BJ (cell line): ENCODE measurements at regions not wholly inside any gene's neighbourhood (a gene's known extent, or its start where the extent isn't known, plus 50 kb on each side); places are given as distances from the start of the nearest gene placed in this dataset.

Source experiments
- CTCF ChIA-PET: fragments of 350-600 bp; formaldehyde crosslinking; extraction: SDS; loops from one replicate; lab custom pipeline; 2021; ENCODE audit warnings: antibody characterized with exemption, inconsistent platforms; lab: Yijun Ruan, JAX
- POLR2A ChIA-PET: fragments of 300-600 bp; sonication (Branson Sonifier 250); formaldehyde crosslinking; extraction: SDS; loops from one replicate; lab custom pipeline; 2021; ENCODE audit warnings: antibody characterized with exemption; lab: Charles Lee
- DNase-seq: peaks from one replicate; pipeline ENCODE4 v3.0.0-alpha.2; 2011; ENCODE audit warnings: low read depth
- H3K27me3 ChIP-seq: 2 replicates; pipeline ENCODE4 v1.6.0; 2011; ENCODE audit warnings: low read length; ENCODE audit not compliant: control insufficient read depth, insufficient read depth
- H3K36me3 ChIP-seq: 2 replicates; pipeline ENCODE4 v1.5.1; 2011; ENCODE audit warnings: low read length; ENCODE audit not compliant: control insufficient read depth, insufficient read depth
- H3K4me3 ChIP-seq: 2 replicates; pipeline ENCODE4 v1.5.1; 2011; ENCODE audit warnings: low read depth, mild to moderate bottlenecking, control low read depth, low read length
- TF ChIP-seq, protein P1 (sequence below): IDR thresholded peaks from 2 replicates; pipeline ENCODE4 v1.5.1; 2011; ENCODE audit warnings: low read depth, mild to moderate bottlenecking, control low read depth, inconsistent platforms, low read length, moderate library complexity; ENCODE audit not compliant: insufficient read depth

- TF ChIP-seq, protein P1, sequence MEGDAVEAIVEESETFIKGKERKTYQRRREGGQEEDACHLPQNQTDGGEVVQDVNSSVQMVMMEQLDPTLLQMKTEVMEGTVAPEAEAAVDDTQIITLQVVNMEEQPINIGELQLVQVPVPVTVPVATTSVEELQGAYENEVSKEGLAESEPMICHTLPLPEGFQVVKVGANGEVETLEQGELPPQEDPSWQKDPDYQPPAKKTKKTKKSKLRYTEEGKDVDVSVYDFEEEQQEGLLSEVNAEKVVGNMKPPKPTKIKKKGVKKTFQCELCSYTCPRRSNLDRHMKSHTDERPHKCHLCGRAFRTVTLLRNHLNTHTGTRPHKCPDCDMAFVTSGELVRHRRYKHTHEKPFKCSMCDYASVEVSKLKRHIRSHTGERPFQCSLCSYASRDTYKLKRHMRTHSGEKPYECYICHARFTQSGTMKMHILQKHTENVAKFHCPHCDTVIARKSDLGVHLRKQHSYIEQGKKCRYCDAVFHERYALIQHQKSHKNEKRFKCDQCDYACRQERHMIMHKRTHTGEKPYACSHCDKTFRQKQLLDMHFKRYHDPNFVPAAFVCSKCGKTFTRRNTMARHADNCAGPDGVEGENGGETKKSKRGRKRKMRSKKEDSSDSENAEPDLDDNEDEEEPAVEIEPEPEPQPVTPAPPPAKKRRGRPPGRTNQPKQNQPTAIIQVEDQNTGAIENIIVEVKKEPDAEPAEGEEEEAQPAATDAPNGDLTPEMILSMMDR, result no peak
- Histone ChIP-seq H3K36me3 (no peaks in the 10 kb centered on the region), H3K4me3 (no peak overlapping the region), H3K27me3 (no peaks in the 10 kb centered on the region)
- POLR2A ChIA-PET, result no interaction called here
- DNase-seq, result no peak
- CTCF ChIA-PET, result interaction anchor here (2.2 kb wide), 1 partner anchor 13 kb away, joined by 7 read pairs; no protein-coding TSS in a partner anchor
These were observed 206.9 kb upstream of the FMN2 start for GRCh38 chr1:239884796-239885195.

DNA sequence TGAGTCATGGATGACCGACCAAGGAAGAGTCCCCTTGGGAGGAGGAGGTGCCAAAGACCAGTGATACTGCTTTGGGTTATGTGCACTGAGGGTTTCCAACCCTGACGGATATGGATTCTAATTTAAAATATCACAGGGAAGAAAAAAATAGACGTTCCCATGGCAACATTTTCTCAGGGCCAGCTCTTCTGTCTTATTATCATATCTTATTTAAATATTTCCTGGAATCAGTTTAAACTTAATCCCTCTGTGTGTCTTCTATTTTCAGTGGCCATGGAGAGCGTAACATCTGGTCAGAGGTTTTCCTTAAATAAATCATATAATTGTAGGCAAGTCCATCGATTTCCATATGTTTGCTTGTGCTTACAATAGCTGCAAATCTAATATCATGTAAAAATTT is 205.4 kb upstream of the FMN2 start:
- DNase-seq, result no peak
- no peak overlapping the region for H3K4me3 ChIP-seq
- H3K27me3 ChIP-seq, result no peaks in the 10 kb centered on the region
- ChIA-PET POLR2A (no interaction called here), CTCF (interaction anchor here (0.6 kb wide), 1 partner anchor 12 kb away, joined by 3 read pairs; no protein-coding TSS in a partner anchor)
- no peaks in the 10 kb centered on the region for H3K36me3 ChIP-seq
- TF ChIP-seq, protein P1, result no peak

GRCh38 chr1:239888639-239889038 is 203.0 kb upstream of the FMN2 start:
- ChIA-PET CTCF (no interaction called here), POLR2A (no interaction called here)
- Histone ChIP-seq H3K36me3 (no peaks in the 10 kb centered on the region), H3K27me3 (no peaks in the 10 kb centered on the region), H3K4me3 (no peak overlapping the region)
- no peak for DNase-seq
- TF ChIP-seq, protein P1, result no peak

DNA sequence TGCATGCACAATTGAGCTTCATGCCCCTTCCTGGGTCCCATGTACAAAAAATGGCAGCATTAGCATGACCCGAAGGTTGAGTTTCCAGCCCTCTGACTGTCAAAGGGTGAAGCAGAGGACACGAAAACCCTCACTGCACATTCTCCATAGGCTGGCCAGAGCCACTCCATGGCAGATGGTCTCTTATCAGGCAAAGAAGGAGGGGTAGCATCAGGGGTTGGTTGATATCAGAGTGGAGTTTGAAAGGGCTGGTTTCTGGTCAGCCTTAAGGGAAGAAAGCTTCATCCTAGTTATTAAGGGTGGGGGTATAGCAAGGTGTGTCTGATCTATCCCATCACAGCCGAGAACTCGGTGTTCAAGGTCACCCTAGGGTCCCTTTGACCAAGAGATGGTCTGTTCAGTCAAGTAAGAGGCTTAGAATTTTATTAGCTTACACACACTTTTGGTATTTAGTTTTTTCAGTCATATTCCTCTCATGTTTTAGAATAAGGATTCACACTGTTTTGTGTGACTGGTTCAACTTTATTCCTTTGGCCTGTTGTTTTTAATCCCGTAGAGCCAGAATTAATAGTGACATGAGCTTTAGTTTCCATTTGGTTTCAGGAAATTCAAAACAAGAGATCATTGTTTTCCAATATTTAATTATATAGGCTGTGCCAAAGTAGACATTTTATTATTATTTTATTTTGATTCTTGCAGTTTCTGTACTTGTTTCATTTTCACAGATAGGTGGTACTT is 199.9 kb upstream of the FMN2 start:
- no peak overlapping the region for H3K4me3 ChIP-seq
- POLR2A ChIA-PET, result no interaction called here
- no peaks in the 10 kb centered on the region for H3K27me3 ChIP-seq
- TF ChIP-seq, protein P1, result no peak
- CTCF ChIA-PET, result interaction anchor here (1.4 kb wide), 1 partner anchor 16 kb away, joined by 3 read pairs; no protein-coding TSS in a partner anchor
- DNase-seq, result no peak
- no peaks in the 10 kb centered on the region for H3K36me3 ChIP-seq

DNA sequence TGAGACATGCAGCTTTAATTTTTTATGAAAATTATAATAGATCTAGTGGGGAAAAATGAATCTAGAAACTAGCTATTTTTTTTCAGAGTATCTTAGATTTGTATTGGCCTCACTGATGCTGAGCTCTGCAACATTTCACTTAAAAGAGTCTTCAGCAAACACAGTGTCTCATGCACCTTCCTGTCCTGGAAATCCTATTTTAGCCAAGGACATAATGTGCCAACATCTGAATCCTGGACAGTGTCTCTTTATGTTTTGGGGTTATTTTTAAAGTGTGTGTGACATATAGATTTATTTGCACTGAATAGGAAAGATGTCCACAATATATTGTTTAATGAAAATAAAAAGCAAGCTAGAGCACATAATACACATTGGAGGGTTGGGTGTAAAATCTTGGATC is 199.1 kb upstream of the FMN2 start:
- no peaks in the 10 kb centered on the region for H3K36me3 ChIP-seq
- DNase-seq, result no peak
- TF ChIP-seq, protein P1, result no peak
- no peak overlapping the region for H3K4me3 ChIP-seq
- H3K27me3 ChIP-seq, result no peaks in the 10 kb centered on the region
- CTCF ChIA-PET, result interaction anchor here (1.4 kb wide), 1 partner anchor 15 kb away, joined by 3 read pairs; no protein-coding TSS in a partner anchor
- POLR2A ChIA-PET, result no interaction called here
